GM18499 (cell line): ENCODE measurements at regions not wholly inside any gene's neighbourhood (a gene's known extent, or its start where the extent isn't known, plus 50 kb on each side); places are given as distances from the start of the nearest gene placed in this dataset.

Experiments used
- ATAC-seq: cut with Tn5 transposase; IDR thresholded peaks from one replicate; pipeline ENCODE4 v1.9.1; 2021; ENCODE audit warnings: moderate number of reproducible peaks; ENCODE audit not compliant: insufficient read depth, unreplicated experiment

GRCh38 chr6:14921170-14921569 is 324.7 kb upstream of the JARID2 start:
- ATAC-seq = no peak

GRCh38 chr6:14921878-14922671 is 323.8 kb upstream of the JARID2 start:
- ATAC-seq = no peak

GRCh38 chr6:14922706-14923460 is 323.0 kb upstream of the JARID2 start:
- no peak for ATAC-seq

- no peak for ATAC-seq
Measured at GRCh38 chr6:14924126-14925024, 321.5 kb upstream of the JARID2 start.

- ATAC-seq = no peak
Measured at GRCh38 chr6:14925025-14925698, 320.7 kb upstream of the JARID2 start.

GRCh38 chr6:14925699-14926026 is 320.2 kb upstream of the JARID2 start:
- ATAC-seq = no peak

GRCh38 chr6:14927398-14927797 is 318.5 kb upstream of the JARID2 start:
- ATAC-seq = no peak

GRCh38 chr6:14929291-14929690 is 316.6 kb upstream of the JARID2 start:
- ATAC-seq = no peak

- ATAC-seq = no peak
Measured at GRCh38 chr6:14930366-14930989, 315.4 kb upstream of the JARID2 start.

GRCh38 chr6:14932485-14933182 is 313.2 kb upstream of the JARID2 start:
- no peak for ATAC-seq

GRCh38 chr6:14933183-14933544 is 312.7 kb upstream of the JARID2 start:
- no peak for ATAC-seq

GRCh38 chr6:14934013-14934412 is 311.9 kb upstream of the JARID2 start:
- no peak for ATAC-seq

GRCh38 chr6:14934844-14935243 is 311.0 kb upstream of the JARID2 start:
- no peak for ATAC-seq

- ATAC-seq = no peak
Measured at GRCh38 chr6:14936861-14937260, 309.0 kb upstream of the JARID2 start.

GRCh38 chr6:14943116-14943515 is 302.8 kb upstream of the JARID2 start:
- no peak for ATAC-seq

- no peak for ATAC-seq
Measured at GRCh38 chr6:14944593-14944992, 301.3 kb upstream of the JARID2 start.

- no peak for ATAC-seq
Measured at GRCh38 chr6:14945461-14946185, 300.2 kb upstream of the JARID2 start.

GRCh38 chr6:14946753-14947152 is 299.1 kb upstream of the JARID2 start:
- ATAC-seq = no peak
